ENCODE measurements at regions not wholly inside any gene's neighbourhood (a gene's known extent, or its start where the extent isn't known, plus 50 kb on each side); places are given as distances from the start of the nearest gene placed in this dataset.
"Not testable (repeated sequence)": the region's sequence is repeated elsewhere in the genome, so short reads cannot be mapped to it uniquely, and the experiment has no call there.

DNA sequence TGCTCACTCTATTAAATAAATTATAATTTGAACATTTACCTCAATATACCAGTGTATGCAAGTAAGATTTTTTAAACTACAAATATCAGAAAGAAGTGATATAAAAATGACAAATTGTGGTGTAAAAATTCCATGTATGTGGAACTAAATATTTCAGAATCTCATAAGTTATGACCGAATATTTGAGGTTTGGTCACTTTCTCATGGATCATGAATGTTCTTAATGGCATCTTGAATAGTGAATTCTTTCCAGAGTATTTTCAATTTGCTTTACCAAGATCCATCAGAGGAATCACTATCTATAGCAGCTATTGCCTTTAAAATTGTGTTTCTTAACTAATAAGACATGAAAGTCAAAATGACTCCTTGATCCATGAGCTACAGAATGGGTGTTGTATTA, 950.6 kb downstream of the TBC1D32 start:
- no peak overlapping the region for H3K9ac ChIP-seq (ENCODE audit: low read depth, low read length)
- no peak overlapping the region for H3K4me3 ChIP-seq (ENCODE audit: low read depth, low read length)
- no peaks in the 10 kb centered on the region for H3K27me3 ChIP-seq (ENCODE audit: control insufficient read depth, insufficient read depth, low read length)
- H3K4me1 ChIP-seq (ENCODE audit: control insufficient read depth, insufficient read depth, low read length), result no peaks in the 10 kb centered on the region
- no peak overlapping the region for H3K27ac ChIP-seq (ENCODE audit: low read depth, low read length)
- H3K9me3 ChIP-seq (ENCODE audit: control insufficient read depth, insufficient read depth, low read length), result no peaks in the 10 kb centered on the region
- H3K36me3 ChIP-seq (ENCODE audit: control insufficient read depth, insufficient read depth, low read length), result no peaks in the 10 kb centered on the region

DNA sequence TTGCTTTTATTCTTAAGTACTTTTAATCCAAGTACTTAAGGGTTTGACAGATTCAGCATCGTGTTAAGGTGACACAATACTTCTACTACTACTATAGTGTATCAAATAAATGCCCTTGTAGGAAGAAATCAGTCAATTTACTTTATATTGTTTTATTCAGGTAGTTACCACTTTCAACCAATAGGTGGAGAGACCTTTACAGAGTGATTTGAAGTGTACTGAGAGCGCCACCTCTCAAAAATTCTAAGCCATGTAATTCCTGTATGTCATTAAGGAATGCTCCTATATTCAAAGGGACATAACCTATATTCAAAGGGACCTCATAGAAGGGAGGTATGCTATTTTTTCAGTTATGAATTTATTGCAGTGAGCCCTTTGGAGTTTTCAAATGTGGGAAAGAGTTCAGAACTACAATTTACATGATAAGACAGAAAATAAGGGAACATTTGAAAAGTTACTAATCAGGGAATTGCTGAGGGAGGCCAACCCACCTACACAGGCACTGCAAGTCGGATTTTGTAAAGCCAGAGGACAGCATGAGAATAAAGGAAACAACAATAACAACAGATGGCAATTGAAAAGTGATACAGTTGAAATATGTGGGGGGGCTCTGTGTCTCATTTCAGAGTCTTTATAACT, 955.6 kb downstream of the TBC1D32 start:
- Histone ChIP-seq H3K36me3 (ENCODE audit: control insufficient read depth, insufficient read depth, low read length) (no peaks in the 10 kb centered on the region), H3K27me3 (ENCODE audit: control insufficient read depth, insufficient read depth, low read length) (no peaks in the 10 kb centered on the region), H3K27ac (ENCODE audit: low read depth, low read length) (no peak overlapping the region), H3K4me3 (ENCODE audit: low read depth, low read length) (no peak overlapping the region), H3K9me3 (ENCODE audit: control insufficient read depth, insufficient read depth, low read length) (no peaks in the 10 kb centered on the region), H3K9ac (ENCODE audit: low read depth, low read length) (no peak overlapping the region), H3K4me1 (ENCODE audit: control insufficient read depth, insufficient read depth, low read length) (0 out of 2 replicates have a peak, but pooled peaks cover 2% of the 10 kb centered on the region)

DNA sequence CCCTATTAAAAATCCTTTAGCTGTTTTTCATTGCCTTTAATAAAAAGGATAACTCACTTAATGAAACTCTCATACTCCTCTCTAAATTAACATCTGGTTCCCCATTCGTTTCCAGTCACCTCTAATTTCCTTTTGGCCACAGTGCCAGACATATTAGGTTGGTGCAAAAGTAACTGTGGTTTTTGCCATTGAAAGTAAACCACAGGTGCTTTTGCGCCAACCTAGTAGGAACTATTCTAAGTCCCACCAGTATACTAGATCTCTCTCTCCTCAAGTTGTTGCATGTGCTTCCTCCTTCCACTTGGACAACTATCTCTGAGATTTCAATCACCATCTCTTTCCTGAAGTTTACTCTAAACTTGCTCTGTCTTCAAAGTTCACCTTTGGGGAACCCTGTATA, 961.1 kb downstream of the TBC1D32 start:
- H3K9me3 ChIP-seq (ENCODE audit: control insufficient read depth, insufficient read depth, low read length), result no peaks in the 10 kb centered on the region
- no peak overlapping the region for H3K4me3 ChIP-seq (ENCODE audit: low read depth, low read length)
- H3K36me3 ChIP-seq (ENCODE audit: control insufficient read depth, insufficient read depth, low read length), result no peaks in the 10 kb centered on the region
- H3K27ac ChIP-seq (ENCODE audit: low read depth, low read length), result no peak overlapping the region
- 0 out of 2 replicates have a peak, but pooled peaks cover 2% of the 10 kb centered on the region for H3K4me1 ChIP-seq (ENCODE audit: control insufficient read depth, insufficient read depth, low read length)
- no peaks in the 10 kb centered on the region for H3K27me3 ChIP-seq (ENCODE audit: control insufficient read depth, insufficient read depth, low read length)
- H3K9ac ChIP-seq (ENCODE audit: low read depth, low read length), result no peak overlapping the region

DNA sequence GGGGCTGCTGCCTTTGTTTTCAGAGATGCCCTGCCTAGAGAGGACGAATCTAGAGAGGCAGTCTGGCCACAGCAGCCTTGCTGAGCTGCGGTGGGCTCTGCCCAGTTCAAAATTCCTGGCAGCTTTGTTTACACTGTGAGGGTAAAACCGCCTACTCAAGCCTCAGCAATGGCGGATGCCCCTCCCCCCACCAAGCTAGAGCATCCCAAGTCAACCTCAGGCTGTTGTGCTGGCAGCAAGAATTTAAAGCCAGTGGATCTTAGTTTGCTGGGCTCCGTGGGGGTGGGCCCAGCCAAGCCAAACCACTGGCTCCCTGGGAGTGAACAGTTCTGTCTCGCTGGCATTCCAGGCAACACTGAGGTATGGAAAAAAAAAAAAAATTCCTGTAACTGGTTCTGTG, 970.9 kb downstream of the TBC1D32 start:
- H3K4me3 ChIP-seq (ENCODE audit: low read depth, low read length), result no peak overlapping the region
- no peaks in the 10 kb centered on the region for H3K27me3 ChIP-seq (ENCODE audit: control insufficient read depth, insufficient read depth, low read length)
- H3K27ac ChIP-seq (ENCODE audit: low read depth, low read length), result no peak overlapping the region

DNA sequence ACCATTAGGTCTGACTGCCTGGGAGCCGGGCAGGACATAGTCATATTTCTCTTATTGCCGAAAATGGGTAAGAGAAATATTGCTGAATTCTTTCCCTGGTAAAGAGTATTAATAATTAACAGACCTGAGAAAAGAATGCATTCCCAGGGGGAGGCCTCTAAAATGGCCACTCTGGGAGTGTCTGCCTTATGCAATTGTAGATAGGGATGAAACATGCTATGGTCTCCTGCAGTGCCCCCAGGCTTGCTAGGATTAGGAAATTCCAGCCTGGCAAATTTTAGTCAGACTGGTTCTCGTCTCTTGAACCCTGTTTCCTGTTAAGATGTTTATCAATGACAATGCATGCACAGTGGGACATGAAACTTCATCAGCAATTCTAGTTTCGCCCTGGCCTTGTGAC, 975.7 kb downstream of the TBC1D32 start:
- H3K27ac ChIP-seq (ENCODE audit: low read depth, low read length); H3K36me3 ChIP-seq (ENCODE audit: control insufficient read depth, insufficient read depth, low read length); H3K4me3 ChIP-seq (ENCODE audit: low read depth, low read length); H3K4me1 ChIP-seq (ENCODE audit: control insufficient read depth, insufficient read depth, low read length); H3K9ac ChIP-seq (ENCODE audit: low read depth, low read length); H3K27me3 ChIP-seq (ENCODE audit: control insufficient read depth, insufficient read depth, low read length): not testable (repeated sequence)
- H3K9me3 ChIP-seq (ENCODE audit: control insufficient read depth, insufficient read depth, low read length), result peaks cover 17% of the 10 kb centered on the region

More for the DNA sequence above, 970.9 kb downstream of the TBC1D32 start:
- Histone ChIP-seq H3K9ac (ENCODE audit: low read depth, low read length) (no peak overlapping the region), H3K4me1 (ENCODE audit: control insufficient read depth, insufficient read depth, low read length) (0 out of 2 replicates have a peak, but pooled peaks cover 8% of the 10 kb centered on the region), H3K36me3 (ENCODE audit: control insufficient read depth, insufficient read depth, low read length) (no peaks in the 10 kb centered on the region), H3K9me3 (ENCODE audit: control insufficient read depth, insufficient read depth, low read length) (peaks cover 17% of the 10 kb centered on the region)

DNA sequence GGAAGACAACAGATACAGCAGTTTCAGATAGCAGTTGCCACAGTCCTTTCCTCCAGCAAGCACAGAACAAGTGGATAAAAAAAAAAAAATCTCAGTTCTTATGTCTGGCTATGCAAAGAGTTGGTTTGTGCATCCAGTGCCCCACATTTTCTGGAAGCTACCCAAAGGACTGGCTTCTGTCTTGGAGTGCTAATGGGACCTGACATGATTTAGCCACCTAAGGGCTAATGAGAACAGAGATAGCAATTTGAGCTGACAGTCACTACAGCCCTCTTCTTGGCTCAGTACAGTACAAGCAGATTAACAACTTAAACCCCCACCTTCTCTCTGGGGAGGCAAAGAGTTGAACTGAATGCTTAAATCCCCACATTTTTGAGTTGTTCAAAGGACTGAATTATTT, 976.8 kb downstream of the TBC1D32 start:
- Histone ChIP-seq H3K27me3 (ENCODE audit: control insufficient read depth, insufficient read depth, low read length) (no peaks in the 10 kb centered on the region), H3K4me1 (ENCODE audit: control insufficient read depth, insufficient read depth, low read length) (peaks cover 6% of the 10 kb centered on the region), H3K9me3 (ENCODE audit: control insufficient read depth, insufficient read depth, low read length) (peaks cover 17% of the 10 kb centered on the region), H3K36me3 (ENCODE audit: control insufficient read depth, insufficient read depth, low read length) (no peaks in the 10 kb centered on the region), H3K4me3 (ENCODE audit: low read depth, low read length) (no peak overlapping the region), H3K9ac (ENCODE audit: low read depth, low read length) (no peak overlapping the region), H3K27ac (ENCODE audit: low read depth, low read length) (no peak overlapping the region)

DNA sequence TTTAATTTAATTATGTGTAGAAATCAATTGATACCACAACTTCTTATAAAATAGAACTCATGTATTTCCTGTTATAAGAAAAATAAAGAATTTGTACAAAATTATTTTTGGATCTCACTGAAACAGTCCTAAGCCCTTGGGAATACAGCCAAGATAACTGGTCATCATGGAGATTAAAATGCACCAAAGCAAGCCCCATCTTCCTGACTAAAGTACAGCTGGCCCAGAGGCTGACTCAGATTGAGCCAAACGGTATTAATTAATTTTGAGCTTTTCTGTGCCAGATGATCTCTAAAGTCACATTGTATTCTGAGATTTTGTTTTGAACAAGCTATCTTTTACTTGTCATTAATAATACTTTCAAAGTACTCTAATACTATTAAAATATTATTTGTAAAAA, 978.5 kb downstream of the TBC1D32 start:
- peaks cover 6% of the 10 kb centered on the region for H3K4me1 ChIP-seq (ENCODE audit: control insufficient read depth, insufficient read depth, low read length)
- H3K9me3 ChIP-seq (ENCODE audit: control insufficient read depth, insufficient read depth, low read length), result peaks cover 17% of the 10 kb centered on the region
- no peak overlapping the region for H3K4me3 ChIP-seq (ENCODE audit: low read depth, low read length)
- H3K36me3 ChIP-seq (ENCODE audit: control insufficient read depth, insufficient read depth, low read length), result no peaks in the 10 kb centered on the region
- no peak overlapping the region for H3K9ac ChIP-seq (ENCODE audit: low read depth, low read length)
- no peak overlapping the region for H3K27ac ChIP-seq (ENCODE audit: low read depth, low read length)
- no peaks in the 10 kb centered on the region for H3K27me3 ChIP-seq (ENCODE audit: control insufficient read depth, insufficient read depth, low read length)

DNA sequence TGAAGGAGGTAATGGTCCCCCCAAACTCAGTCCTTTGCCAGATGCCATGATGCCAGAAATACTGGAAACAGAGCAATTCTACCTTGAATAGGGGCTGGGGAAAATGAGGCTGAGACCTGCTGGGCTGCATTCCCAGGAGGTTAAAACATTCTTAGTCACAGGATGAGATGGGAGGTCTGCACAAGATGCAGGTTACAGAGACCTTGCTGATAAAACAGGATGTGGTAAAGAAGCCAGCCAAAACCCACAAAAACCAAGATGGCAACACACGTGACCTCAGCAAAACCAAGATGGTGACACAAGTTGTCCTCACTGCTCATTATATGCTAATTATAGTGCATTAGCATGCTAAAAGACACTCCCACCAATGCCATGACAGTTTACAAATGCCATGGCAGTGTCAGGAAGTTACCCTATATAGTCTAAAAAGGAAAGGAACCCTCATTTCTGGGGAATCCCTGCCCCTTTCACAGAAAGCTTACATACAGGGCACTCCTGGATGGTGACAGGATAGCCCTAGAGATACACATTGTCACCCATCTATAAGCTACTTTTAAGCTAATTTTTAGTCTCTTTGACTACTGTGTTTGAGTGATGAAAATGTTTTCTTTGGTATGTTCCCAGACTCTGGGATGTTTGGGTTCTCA, 979.7 kb downstream of the TBC1D32 start:
- peaks cover 10% of the 10 kb centered on the region for H3K9me3 ChIP-seq (ENCODE audit: control insufficient read depth, insufficient read depth, low read length)
- no peak overlapping the region for H3K9ac ChIP-seq (ENCODE audit: low read depth, low read length)
- no peaks in the 10 kb centered on the region for H3K36me3 ChIP-seq (ENCODE audit: control insufficient read depth, insufficient read depth, low read length)
- peaks cover 6% of the 10 kb centered on the region for H3K4me1 ChIP-seq (ENCODE audit: control insufficient read depth, insufficient read depth, low read length)
- no peaks in the 10 kb centered on the region for H3K27me3 ChIP-seq (ENCODE audit: control insufficient read depth, insufficient read depth, low read length)
- no peak overlapping the region for H3K27ac ChIP-seq (ENCODE audit: low read depth, low read length)
- H3K4me3 ChIP-seq (ENCODE audit: low read depth, low read length), result no peak overlapping the region

DNA sequence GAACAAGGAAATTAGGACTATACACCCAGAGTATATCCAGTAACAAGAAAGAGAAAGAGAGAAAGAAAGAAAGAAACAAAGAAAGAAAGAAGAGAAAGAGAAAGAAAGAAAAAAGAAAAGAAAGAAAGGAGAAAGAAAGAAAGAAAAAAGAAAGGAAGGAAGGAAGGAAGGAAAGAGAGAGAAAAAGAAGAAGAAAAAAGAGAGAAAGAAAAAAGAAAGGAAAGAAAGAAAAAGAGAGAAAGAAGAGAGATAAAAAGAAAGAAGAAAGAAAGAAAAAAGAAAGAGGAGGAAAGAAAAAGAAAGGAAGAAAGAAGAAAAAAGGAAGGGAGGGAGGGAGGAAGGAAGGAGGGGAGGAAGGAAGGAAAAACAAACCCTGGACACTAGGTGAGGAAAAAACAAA, 981.8 kb downstream of the TBC1D32 start:
- H3K4me1 ChIP-seq (ENCODE audit: control insufficient read depth, insufficient read depth, low read length), result peaks cover 6% of the 10 kb centered on the region
- no peak overlapping the region for H3K27ac ChIP-seq (ENCODE audit: low read depth, low read length)
- H3K9ac ChIP-seq (ENCODE audit: low read depth, low read length), result no peak overlapping the region
- no peak overlapping the region for H3K4me3 ChIP-seq (ENCODE audit: low read depth, low read length)
- H3K9me3 ChIP-seq (ENCODE audit: control insufficient read depth, insufficient read depth, low read length), result no peaks in the 10 kb centered on the region
- no peaks in the 10 kb centered on the region for H3K36me3 ChIP-seq (ENCODE audit: control insufficient read depth, insufficient read depth, low read length)
- H3K27me3 ChIP-seq (ENCODE audit: control insufficient read depth, insufficient read depth, low read length), result no peaks in the 10 kb centered on the region

DNA sequence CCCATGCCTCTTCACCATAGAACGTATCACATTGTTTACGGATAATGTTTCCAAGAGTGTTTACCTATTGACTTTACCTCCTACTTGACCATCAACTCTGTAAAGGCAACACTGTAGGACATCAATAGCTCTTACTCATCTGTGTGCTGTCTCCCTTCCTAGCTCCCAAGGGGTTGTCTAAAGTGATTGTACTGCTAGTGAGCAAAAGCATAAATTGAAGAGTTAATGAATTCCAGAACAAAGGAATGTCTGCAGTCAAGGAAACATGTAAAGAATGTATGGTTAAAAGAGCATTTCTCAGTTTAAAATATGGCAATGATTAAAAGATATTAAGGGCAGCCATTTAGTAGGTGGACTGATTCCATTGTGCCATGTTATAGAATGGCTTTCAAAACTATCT, 985.4 kb downstream of the TBC1D32 start:
- Histone ChIP-seq H3K4me3 (ENCODE audit: low read depth, low read length) (no peak overlapping the region), H3K36me3 (ENCODE audit: control insufficient read depth, insufficient read depth, low read length) (no peaks in the 10 kb centered on the region), H3K27me3 (ENCODE audit: control insufficient read depth, insufficient read depth, low read length) (no peaks in the 10 kb centered on the region), H3K27ac (ENCODE audit: low read depth, low read length) (no peak overlapping the region), H3K4me1 (ENCODE audit: control insufficient read depth, insufficient read depth, low read length) (peaks cover 6% of the 10 kb centered on the region), H3K9me3 (ENCODE audit: control insufficient read depth, insufficient read depth, low read length) (no peaks in the 10 kb centered on the region), H3K9ac (ENCODE audit: low read depth, low read length) (no peak overlapping the region)

DNA sequence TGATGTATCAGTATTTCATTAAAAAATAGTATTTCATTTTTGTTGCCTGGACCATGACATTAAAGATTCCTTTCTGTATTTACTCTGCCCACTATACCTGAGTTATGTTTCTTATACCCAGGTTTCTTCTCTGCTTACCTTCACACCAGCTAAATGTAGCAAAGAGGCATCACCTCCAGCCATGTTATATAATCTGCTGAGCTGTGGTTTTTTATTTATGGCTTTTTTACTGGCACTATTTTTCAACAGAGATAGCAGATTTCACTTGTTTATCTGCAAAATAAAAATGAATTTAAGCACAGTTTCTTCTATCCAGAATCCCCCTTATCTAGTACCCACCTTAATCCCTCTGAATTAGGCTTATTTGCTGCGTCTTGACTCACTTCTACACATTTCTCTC, 979.0 kb upstream of the MAN1A1 start:
- Histone ChIP-seq H3K27ac (ENCODE audit: low read depth, low read length) (no peak overlapping the region), H3K4me1 (ENCODE audit: control insufficient read depth, insufficient read depth, low read length) (no peaks in the 10 kb centered on the region), H3K9ac (ENCODE audit: low read depth, low read length) (no peak overlapping the region), H3K9me3 (ENCODE audit: control insufficient read depth, insufficient read depth, low read length) (no peaks in the 10 kb centered on the region), H3K36me3 (ENCODE audit: control insufficient read depth, insufficient read depth, low read length) (no peaks in the 10 kb centered on the region), H3K4me3 (ENCODE audit: low read depth, low read length) (no peak overlapping the region), H3K27me3 (ENCODE audit: control insufficient read depth, insufficient read depth, low read length) (no peaks in the 10 kb centered on the region)

Measured in HUES48 (cell line).